GM21390 (cell line): ENCODE measurements at regions not wholly inside any gene's neighbourhood (a gene's known extent, or its start where the extent isn't known, plus 50 kb on each side); places are given as distances from the start of the nearest gene placed in this dataset.
"Not testable (repeated sequence)": the region's sequence is repeated elsewhere in the genome, so short reads cannot be mapped to it uniquely, and the experiment has no call there.

Experiments used
- ATAC-seq: cut with Tn5 transposase; IDR thresholded peaks from one replicate; pipeline ENCODE4 v1.9.1; 2021; ENCODE audit not compliant: unreplicated experiment

DNA sequence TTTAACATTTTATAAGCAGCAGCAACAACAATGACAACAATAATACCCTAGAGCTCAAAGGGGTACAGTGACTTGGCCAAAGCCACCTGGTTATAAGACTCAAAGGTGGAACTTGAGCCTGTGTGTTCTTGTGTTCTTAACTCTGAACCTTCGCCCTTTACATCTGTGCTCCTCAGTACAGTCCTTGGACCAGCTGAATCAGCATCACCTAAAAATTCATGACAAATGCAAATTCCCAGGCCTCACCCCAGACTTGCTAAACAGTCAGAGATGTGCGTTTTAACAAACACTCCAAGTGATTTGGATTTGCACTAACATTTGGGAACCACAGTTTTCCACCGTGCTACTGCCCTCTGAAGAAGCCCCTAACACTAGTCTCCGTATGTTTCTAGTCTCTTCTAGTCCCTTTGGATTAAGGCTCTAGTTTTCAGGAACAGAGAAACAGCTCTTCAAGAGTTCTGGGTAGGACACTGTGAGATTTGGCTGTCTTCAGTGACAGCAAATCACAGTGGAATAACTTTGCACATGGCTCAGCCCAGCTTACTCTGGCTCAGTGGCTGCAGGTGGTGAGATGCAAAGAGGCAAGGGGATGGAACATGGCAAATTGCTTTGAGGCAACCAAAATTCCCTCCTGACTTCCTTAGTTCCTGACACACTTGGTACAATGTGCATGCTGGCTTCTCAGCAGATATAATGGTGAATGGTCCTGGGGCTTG lies 151.0 kb upstream of the CDH11 start:
- ATAC-seq = no peak

DNA sequence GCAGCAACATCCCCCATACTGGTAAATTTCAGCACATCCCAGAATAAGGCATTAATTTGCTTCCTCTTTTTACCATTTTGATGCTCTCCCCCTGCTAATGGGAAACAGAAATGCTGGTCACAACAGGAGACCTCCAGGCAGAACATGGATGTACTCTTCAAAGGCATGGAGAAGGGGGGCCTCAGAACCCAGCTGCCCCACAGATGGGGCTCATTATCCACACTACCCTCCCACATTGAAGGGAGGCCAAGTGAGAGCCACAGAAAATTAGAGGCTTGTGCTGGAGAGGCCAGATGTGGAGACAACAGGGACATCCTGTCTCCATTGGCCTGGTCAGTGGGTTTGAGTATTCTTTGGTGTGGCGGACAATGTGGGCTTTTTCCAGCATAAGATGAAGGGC lies 150.1 kb upstream of the CDH11 start:
- ATAC-seq = no peak

- ATAC-seq = no peak
These were observed 146.5 kb upstream of the CDH11 start for GRCh38 chr16:65268331-65268730.

GRCh38 chr16:65263896-65264295 lies 142.0 kb upstream of the CDH11 start:
- no peak for ATAC-seq

DNA sequence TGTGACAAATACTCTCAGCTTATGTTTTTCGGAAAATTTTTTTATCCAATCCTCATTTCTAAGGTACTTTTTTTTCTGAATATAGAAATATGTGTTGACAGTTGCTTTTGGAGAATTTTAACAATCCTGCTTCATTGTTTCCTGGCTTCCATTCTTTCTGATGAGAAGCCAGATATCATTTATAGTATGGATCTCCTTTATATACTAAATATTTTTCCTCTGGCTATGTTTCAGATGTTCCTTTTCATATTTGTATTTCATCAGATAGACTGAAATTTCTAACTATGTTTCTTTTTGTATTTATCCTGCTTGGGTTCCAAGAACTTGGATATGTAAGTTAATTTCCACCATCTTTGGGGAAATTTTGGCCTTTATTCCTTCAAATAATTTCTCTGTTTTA lies 138.9 kb upstream of the CDH11 start:
- no peak for ATAC-seq

DNA sequence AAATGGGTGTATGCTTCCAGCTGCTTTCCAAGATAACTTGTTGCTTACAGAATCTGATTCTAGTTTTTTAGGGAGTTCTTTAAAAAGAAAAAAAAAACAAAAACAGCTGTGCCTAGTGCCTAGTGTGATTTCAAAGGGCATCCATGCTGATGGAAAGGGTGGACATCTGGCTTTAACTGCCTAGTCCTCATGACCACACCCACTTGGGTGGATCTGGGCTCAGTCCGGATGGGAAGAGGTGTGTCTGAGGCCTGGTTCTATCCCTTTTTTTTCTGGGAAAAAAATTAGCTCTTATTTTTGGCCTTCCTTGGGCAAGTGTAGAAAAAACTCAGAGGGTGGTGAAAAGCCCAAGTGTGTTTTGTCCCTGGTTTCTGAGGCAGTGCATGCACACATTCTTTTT lies 132.3 kb upstream of the CDH11 start:
- no peak for ATAC-seq

- no peak for ATAC-seq
These were observed 127.9 kb upstream of the CDH11 start for GRCh38 chr16:65249768-65250167.

GRCh38 chr16:65244787-65245186 lies 122.9 kb upstream of the CDH11 start:
- ATAC-seq = no peak

DNA sequence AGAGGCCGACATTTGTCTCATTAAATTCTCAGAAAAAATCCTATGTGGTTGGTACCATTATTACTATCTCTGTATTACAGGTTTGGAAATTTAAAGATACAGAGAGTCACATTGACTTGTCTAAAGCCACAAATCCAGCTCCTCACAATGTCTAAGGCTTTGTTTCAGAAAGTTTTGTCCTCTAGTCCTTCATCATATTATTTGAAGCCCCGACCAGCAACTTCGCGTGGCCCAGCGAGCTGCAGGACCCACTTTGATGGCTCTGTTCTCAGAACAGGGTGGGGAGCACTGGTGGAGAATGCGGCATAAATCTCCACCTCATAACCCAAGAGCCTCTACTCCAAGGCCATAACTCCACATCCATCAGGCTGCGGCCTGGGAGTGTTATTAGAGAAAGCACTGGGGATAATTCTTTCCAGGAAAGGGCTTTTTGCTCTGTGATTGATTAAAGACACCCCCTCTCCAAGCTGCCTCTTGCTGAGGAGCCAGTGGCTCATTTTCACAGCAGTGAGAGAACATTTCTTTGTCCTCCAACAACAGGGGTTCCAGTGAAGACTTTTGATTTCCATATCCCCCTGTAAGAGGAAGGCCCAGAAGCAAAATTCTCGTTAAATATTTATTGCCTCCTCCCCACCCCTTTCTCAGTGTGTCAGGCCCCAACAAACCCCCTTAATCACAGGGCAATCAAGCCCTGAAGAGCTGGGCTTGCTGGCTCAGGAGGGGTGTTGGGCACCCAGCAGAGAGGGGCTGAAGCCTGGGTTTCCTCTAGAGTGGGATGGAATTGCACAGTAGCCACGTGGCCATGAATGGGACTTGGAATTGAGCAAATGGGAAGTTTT lies 113.7 kb upstream of the CDH11 start:
- ATAC-seq = no peak

DNA sequence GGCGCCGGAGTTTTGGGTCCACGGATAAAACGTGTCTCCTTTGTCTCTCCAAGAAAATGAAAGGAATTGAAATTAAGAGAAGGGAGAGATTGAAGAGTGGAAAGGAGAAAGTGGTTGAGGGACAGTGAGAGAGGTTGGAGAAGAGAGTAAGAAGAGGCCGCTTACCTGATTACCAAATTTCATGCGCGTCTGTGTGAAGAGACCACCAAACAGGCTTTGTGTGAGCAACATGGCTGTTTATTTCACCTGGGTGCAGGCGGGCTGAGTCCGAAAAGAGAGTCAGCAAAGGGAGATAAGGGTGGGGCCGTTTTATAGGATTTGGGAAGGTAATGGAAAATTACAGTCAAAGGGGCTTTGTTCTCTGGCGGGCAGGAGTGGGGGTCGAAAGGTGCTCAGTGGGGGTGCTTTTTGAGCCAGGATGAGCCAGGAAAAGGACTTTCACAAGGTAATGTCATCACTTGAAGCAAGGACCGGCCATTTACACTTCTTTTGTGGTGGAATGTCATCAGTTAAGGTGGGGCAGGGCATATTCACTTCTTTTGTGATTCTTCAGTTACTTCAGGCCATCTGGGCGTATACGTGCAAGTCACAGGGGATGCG lies 113.0 kb upstream of the CDH11 start:
- ATAC-seq = not testable (repeated sequence)

DNA sequence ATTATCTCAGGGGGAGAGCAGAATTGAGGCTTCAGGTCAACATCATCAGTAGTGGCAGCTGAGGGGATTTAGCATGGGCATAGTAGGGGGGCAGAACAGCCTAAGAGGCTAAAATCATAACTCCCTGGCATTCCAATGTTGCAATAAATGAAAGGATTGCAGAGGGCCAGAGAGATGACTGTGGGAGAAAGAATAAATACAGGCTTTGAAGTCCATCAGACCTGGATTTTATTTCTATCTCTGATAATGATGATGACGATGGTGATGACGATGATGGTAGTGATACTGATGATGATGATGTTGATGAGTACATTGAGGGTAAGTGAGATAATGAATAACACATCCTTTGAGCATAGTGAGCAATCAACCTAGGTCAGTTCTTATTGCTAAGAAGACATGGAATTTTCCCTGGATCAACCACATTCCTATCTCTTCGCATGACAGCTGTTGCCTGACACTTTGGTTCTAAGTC lies 107.4 kb upstream of the CDH11 start:
- no peak for ATAC-seq

DNA sequence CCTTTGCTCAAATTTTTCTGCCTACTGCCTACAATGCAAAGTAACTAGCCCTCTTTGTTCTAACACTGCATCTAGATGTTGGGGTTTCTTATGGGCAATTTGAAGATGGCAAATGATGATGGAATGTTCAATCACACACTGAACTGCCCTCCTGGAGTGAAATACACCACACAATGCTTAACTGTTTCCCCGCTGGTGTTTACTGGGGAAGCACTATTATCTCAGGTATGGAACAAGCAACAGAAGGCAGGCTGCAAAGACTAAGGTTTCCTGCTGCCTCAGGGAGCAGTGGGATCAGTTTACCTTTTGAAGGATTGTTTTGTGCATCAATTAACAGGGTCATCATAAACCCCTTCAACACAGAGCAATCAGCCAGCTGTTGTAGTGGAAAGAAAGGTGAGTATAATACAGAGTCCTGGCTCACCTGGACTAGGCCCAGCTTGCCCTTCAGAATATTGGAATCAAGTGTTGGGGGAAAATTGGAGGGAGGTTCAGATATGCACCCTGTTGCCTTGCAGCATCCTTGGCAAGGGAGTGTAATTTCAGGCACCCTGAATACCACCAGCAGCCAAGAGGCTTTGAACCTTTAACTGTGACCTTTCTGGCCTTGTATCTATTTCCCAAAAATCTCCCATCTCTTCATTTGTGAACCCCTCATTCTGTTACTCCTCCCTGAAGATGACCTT lies 105.4 kb upstream of the CDH11 start:
- ATAC-seq = no peak

GRCh38 chr16:65226077-65226476 lies 104.2 kb upstream of the CDH11 start:
- no peak for ATAC-seq

DNA sequence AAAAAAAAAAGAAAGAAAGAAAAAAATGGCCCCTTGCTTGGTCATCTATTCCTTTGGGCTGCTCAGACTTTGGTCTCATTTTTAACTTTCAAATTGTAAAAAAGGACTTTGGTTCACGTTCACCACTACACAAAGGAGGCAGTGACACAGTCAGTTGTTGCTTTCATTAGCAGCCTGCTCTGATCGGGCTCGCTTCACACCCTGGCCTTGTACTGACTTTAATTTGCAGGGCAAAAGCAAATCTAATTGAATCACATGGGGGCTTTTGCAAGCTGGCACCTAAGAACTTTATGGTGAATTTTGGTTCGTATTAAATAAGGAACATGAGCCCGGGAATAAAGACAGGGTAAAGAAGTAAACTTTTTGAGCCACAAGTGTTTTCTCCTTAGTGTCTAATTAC lies 103.6 kb upstream of the CDH11 start:
- ATAC-seq = no peak

DNA sequence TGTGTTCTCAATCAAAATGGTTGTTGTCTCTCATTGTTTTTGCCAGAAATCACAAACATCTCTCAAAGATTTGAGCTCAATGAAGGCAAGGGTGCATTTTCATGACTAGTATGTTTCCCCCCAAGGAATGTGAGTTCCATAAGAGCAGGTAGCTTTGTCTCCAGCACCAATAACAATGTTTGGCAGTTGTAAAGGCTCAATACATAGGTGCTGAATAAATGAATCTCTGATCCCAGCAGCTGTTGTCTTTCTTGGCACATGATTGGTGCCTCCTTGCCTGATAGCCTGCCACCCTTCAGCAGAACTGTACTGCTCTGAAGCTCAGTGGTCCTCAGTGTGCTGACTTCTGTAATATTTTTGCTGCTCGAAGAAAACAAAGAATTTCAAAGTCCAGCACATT lies 103.1 kb upstream of the CDH11 start:
- ATAC-seq = no peak

DNA sequence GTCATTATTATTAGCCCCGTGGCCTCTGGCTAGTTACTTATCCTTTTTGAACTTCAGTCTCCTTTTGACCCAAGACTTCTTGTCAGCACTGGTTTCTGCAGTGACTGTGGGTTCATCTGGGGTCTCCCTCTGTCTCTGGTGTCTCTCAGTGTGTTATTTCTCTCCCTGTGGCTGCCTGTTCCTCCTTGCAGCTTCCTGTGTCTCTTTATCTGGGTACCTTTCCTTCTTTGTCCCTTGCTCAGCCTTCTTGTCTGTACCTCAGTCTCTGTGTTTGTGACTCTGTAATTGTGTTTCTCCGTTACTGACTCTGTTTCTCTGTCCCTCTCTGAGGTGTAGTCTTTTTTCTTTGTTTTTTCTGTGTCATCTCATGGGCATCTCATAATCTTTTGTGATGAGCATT lies 102.6 kb upstream of the CDH11 start:
- no peak for ATAC-seq

DNA sequence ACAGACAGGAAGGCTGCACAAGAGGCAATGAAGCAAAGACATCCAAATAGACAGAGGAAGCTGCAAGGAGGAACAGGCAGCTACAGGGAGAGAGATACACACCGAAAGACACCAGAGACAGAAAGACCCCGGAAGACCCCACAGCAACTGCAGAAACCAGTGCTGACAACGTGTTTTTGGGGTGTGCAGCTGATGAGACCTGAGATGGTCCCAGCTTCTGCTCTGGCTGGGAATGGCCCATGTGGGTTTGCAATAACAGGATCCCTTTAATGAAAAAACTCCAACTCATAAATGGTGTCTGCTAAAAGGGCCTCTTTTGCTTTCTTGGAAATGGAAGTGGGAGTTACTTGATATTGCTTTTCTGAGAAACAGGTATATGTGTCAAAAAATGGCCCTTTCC lies 101.5 kb upstream of the CDH11 start:
- ATAC-seq = no peak

- no peak for ATAC-seq
These were observed 100.7 kb upstream of the CDH11 start for GRCh38 chr16:65222536-65222935.

- ATAC-seq = no peak
These were observed 100.2 kb upstream of the CDH11 start for GRCh38 chr16:65222049-65222448.

GRCh38 chr16:65219786-65220185 lies 97.9 kb upstream of the CDH11 start:
- ATAC-seq = no peak

DNA sequence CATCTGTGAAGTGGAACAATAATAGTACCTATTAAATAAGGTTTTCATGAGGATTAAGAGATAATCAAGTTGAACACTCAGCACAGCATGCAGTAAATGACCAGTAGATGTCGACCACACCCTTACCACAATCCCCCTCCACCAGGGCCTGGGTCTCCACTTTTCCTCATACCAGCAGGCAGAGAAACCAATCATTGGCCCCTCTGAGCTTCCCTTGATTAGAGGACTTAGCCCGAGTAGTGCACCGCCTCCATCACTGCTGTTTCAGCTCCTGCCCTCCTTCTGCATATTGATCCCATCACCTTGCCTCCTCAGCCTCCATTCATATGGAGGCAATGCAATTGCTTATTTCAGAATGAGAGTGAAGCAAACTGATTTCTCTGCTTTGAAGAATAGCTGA lies 96.5 kb upstream of the CDH11 start:
- ATAC-seq = no peak
